ENCODE measurements at regions not wholly inside any gene's neighbourhood (a gene's known extent, or its start where the extent isn't known, plus 50 kb on each side); places are given as distances from the start of the nearest gene placed in this dataset.

DNA sequence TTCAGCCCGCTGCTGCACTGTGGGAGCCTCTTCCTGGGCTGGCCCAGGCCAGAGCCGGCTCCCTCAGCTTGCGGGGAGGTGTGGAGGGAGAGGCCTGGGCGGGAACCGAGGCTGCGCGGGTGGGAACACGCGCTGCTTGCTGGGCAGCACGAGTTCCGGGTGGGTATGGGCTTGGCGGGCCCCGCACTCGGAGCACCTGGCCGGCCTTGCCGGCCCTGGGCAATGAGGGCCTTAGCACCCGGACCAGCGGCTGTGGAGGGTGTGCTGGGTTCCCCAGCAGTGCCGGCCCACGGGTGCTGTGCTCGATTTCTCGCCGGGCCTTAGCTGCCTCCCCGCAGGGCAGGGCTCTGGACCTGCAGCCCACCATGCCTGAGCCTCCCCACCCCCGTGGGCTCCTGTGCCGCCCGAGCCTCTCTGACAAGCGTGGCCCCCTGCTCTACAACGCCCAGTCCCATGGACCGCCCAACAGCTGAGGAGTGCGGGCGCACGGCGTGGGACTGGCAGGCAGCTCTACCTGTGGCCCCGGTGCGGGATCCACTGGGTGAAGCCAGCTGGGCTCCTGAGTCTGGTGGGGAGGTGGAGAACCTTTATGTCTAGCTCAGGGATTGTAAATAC lies 1366.4 kb upstream of the NUDT12 start:
- TF ChIP-seq EZH2phosphoT487 (IDR thresholded peaks at IDR 0.05; ENCODE audit: borderline replicate concordance, low read depth, low read length), result no peak
- TF ChIP-seq, protein P1, sequence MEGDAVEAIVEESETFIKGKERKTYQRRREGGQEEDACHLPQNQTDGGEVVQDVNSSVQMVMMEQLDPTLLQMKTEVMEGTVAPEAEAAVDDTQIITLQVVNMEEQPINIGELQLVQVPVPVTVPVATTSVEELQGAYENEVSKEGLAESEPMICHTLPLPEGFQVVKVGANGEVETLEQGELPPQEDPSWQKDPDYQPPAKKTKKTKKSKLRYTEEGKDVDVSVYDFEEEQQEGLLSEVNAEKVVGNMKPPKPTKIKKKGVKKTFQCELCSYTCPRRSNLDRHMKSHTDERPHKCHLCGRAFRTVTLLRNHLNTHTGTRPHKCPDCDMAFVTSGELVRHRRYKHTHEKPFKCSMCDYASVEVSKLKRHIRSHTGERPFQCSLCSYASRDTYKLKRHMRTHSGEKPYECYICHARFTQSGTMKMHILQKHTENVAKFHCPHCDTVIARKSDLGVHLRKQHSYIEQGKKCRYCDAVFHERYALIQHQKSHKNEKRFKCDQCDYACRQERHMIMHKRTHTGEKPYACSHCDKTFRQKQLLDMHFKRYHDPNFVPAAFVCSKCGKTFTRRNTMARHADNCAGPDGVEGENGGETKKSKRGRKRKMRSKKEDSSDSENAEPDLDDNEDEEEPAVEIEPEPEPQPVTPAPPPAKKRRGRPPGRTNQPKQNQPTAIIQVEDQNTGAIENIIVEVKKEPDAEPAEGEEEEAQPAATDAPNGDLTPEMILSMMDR (conservative IDR thresholded peaks at IDR 0.05; ENCODE audit: low read length), result no peak
